ENCODE measurements at regions not wholly inside any gene's neighbourhood (a gene's known extent, or its start where the extent isn't known, plus 50 kb on each side); places are given as distances from the start of the nearest gene placed in this dataset.

- Histone ChIP-seq H3K9me3 (no peaks in the 10 kb centered on the region), H3K4me1 (ENCODE audit: low read depth) (no peaks in the 10 kb centered on the region), H3K4me3 (no peak overlapping the region), H3K36me3 (ENCODE audit: low read depth) (no peaks in the 10 kb centered on the region)
- TF ChIP-seq CTCF (IDR thresholded peaks at IDR 0.05), result no peak
- DNase-seq (no peak), ATAC-seq (no peak)
- intact Hi-C loops (cut with DNase I, micrococcal nuclease), result no loop called here
Observed at GRCh38 chr16:9279291-9280068, 188.0 kb downstream of the HAPSTR1 start.

- Histone ChIP-seq H3K9me3 (no peaks in the 10 kb centered on the region), H3K4me1 (ENCODE audit: low read depth) (no peaks in the 10 kb centered on the region), H3K4me3 (no peak overlapping the region), H3K36me3 (ENCODE audit: low read depth) (no peaks in the 10 kb centered on the region)
- no peak for TF ChIP-seq CTCF (IDR thresholded peaks at IDR 0.05)
- intact Hi-C loops (cut with DNase I, micrococcal nuclease), result no loop called here
- DNase-seq, result no peak
- no peak for ATAC-seq
Observed at GRCh38 chr16:9280069-9280466, 188.6 kb downstream of the HAPSTR1 start.

GRCh38 chr16:9286930-9287329, 195.5 kb downstream of the HAPSTR1 start:
- peak; percentile 88 for ATAC-seq
- H3K4me3 ChIP-seq, result no peak overlapping the region
- DNase-seq, result peak; percentile 71 to 89 (median 84)
- no peaks in the 10 kb centered on the region for H3K4me1 ChIP-seq (ENCODE audit: low read depth)
- no peaks in the 10 kb centered on the region for H3K9me3 ChIP-seq
- TF ChIP-seq CTCF (IDR thresholded peaks at IDR 0.05), result no peak
- no peaks in the 10 kb centered on the region for H3K36me3 ChIP-seq (ENCODE audit: low read depth)
- intact Hi-C loops (cut with DNase I, micrococcal nuclease), result no loop called here

GRCh38 chr16:9296271-9296590, 204.8 kb downstream of the HAPSTR1 start:
- Histone ChIP-seq H3K36me3 (ENCODE audit: low read depth) (no peaks in the 10 kb centered on the region), H3K4me1 (ENCODE audit: low read depth) (peaks cover 8% of the 10 kb centered on the region), H3K4me3 (no peak overlapping the region), H3K9me3 (no peaks in the 10 kb centered on the region)
- TF ChIP-seq CTCF (IDR thresholded peaks at IDR 0.05), result no peak
- ATAC-seq, result peak; percentile 69
- intact Hi-C loops (cut with DNase I, micrococcal nuclease), result no loop called here
- no peak for DNase-seq

- intact Hi-C loops (cut with DNase I, micrococcal nuclease), result no loop called here
- H3K36me3 ChIP-seq (ENCODE audit: low read depth), result no peaks in the 10 kb centered on the region
- H3K4me1 ChIP-seq (ENCODE audit: low read depth), result peaks cover 8% of the 10 kb centered on the region
- no peaks in the 10 kb centered on the region for H3K9me3 ChIP-seq
- TF ChIP-seq CTCF (IDR thresholded peaks at IDR 0.05), result peak; percentile 10
- ATAC-seq (no peak), DNase-seq (no peak)
- no peak overlapping the region for H3K4me3 ChIP-seq
Observed at GRCh38 chr16:9297437-9298113, 206.1 kb downstream of the HAPSTR1 start.

Data from mucosa of descending colon (tissue), 3 donors.